ENCODE measurements at regions not wholly inside any gene's neighbourhood (a gene's known extent, or its start where the extent isn't known, plus 50 kb on each side); places are given as distances from the start of the nearest gene placed in this dataset.

DNA sequence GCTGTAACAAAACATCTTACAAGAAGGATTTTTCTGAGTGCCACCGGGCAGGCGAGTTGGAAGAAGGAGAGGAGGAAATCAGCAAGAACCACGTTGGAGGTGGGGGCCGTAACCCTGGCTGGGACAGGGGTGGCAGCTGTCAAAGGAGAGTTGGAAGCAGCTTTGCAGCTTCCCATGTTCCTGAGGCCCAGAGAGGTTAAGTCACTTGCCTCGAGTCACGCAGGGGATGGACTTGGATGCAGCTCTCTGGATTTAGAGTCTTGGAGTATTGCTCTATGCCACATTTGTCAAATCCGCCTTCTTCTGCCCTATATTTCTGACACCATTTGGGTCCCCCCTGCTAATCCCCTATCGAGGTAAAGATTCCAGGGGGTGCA lies 83.0 kb upstream of the CIBAR2 start:
- H2AFZ ChIP-seq (ENCODE audit: low read length) = no peak overlapping the region
- Mint-ChIP-seq H3K36me3 (ENCODE audit: insufficient read depth in 1 of 3, low read depth in 3 of 3) (peaks cover 0 to 12% (median 8%) of the 10 kb centered on the region in 3 experiments; a peak in 4 of 7 replicates), H3K9me3 (peaks cover 7 to 9% of the 10 kb centered on the region in 2 experiments; a peak in 3 of 5 replicates), H3K4me1 (peaks cover 2 to 20% of the 10 kb centered on the region in 2 experiments; a peak in 2 of 4 replicates), H3K27me3 (ENCODE audit: low read depth) (no peaks in the 10 kb centered on the region), H3K27ac (no peak overlapping the region), H3K4me3 (no peak overlapping the region)
- H4K91ac ChIP-seq (ENCODE audit: insufficient read length, low read depth, low read length) = no peak overlapping the region
- H2BK5ac ChIP-seq (ENCODE audit: insufficient read length, low read length) = no peak overlapping the region
- no peak overlapping the region for H3K4me2 ChIP-seq (ENCODE audit: insufficient read depth, insufficient read length, low read length)
- no peak overlapping the region for H3K4ac ChIP-seq (ENCODE audit: low read depth, low read length)
- H3K56ac ChIP-seq (ENCODE audit: insufficient read length, low read depth, low read length) = no peak overlapping the region
- no peak overlapping the region for H2BK12ac ChIP-seq (ENCODE audit: insufficient read length, low read depth, low read length)
- no peaks in the 10 kb centered on the region for H4K20me1 ChIP-seq (ENCODE audit: control insufficient read depth, insufficient read depth, insufficient read length)
- H4K8ac ChIP-seq (replicated peaks; ENCODE audit: insufficient read length, low read depth, low read length) = no peak overlapping the region
- no peak overlapping the region for H2BK120ac ChIP-seq (ENCODE audit: low read depth, low read length, poor library complexity, severe bottlenecking)
- H3K27me3 ChIP-seq (ENCODE audit: insufficient read depth, low read length) = no peaks in the 10 kb centered on the region
- no CpG with 5 or more reads among the region's 8 CpGs for WGBS (ENCODE audit: extremely low coverage, insufficient read length, low lambda C conversion rate)
- no peaks in the 10 kb centered on the region for H3K4me1 ChIP-seq (ENCODE audit: insufficient read depth, low read length)
- H2BK20ac ChIP-seq (ENCODE audit: low read depth, low read length, poor library complexity, severe bottlenecking) = no peak overlapping the region
- no peak overlapping the region for H3K27ac ChIP-seq (ENCODE audit: insufficient read length, low read depth, low read length)
- H4K5ac ChIP-seq (ENCODE audit: insufficient read length, low read depth, low read length) = no peak overlapping the region
- H2AK5ac ChIP-seq (ENCODE audit: insufficient read length, low read length) = no peak overlapping the region
- H3K23me2 ChIP-seq (ENCODE audit: insufficient read length, low read depth, low read length, poor library complexity, severe bottlenecking) = no peaks in the 10 kb centered on the region
- no peak for TF ChIP-seq CTCF (conservative IDR thresholded peaks at IDR 0.05)
- DNase-seq = no peak
- H3K79me1 ChIP-seq (ENCODE audit: insufficient read depth, low read depth, low read length, poor library complexity, severe bottlenecking) = no peaks in the 10 kb centered on the region
- no peak overlapping the region for H3K14ac ChIP-seq (ENCODE audit: insufficient read depth, low read length)
- no peak overlapping the region for H2BK15ac ChIP-seq (ENCODE audit: low read depth, low read length)
- no peak overlapping the region for H3K18ac ChIP-seq (ENCODE audit: insufficient read length, low read depth, low read length)
- H3K9me3 ChIP-seq (ENCODE audit: control insufficient read depth, low read depth, low read length) = no peaks in the 10 kb centered on the region
- H3K79me2 ChIP-seq (ENCODE audit: insufficient read depth, low read length) = no peaks in the 10 kb centered on the region
- no peak overlapping the region for H3K9ac ChIP-seq (ENCODE audit: extremely low read depth, insufficient read length, low read length)
- H3T11ph ChIP-seq (ENCODE audit: low read length) = no peak overlapping the region
- H3K23ac ChIP-seq (ENCODE audit: insufficient read length, low read depth, low read length) = no peak overlapping the region

Data from H9 (cell line).